GM13976 (cell line): ENCODE measurements at regions not wholly inside any gene's neighbourhood (a gene's known extent, or its start where the extent isn't known, plus 50 kb on each side); places are given as distances from the start of the nearest gene placed in this dataset.

ENCODE experiments used
- DNase-seq: peaks from one replicate; pipeline ENCODE4 v3.0.0; 2012; ENCODE audit warnings: low spot score
- CTCF ChIP-seq: IDR thresholded peaks from 2 replicates; pipeline ENCODE4 v1.5.1; 2012; ENCODE audit warnings: borderline replicate concordance, mild to moderate bottlenecking; ENCODE audit not compliant: insufficient read depth; ENCODE audit errors: extremely low read depth, missing control alignments, control extremely low read depth
- in situ Hi-C: fragments of 300-500 bp; cut with MboI; formaldehyde crosslinking; loops from one replicate; pipeline ENCODE4 v1.12.0; 2022; ENCODE audit warnings: low sequenced_read_pairs, mixed read lengths, inconsistent platforms; ENCODE audit not compliant: unreplicated experiment

- in situ Hi-C loops, result no loop called here
- TF ChIP-seq CTCF, result no peak
- no peak for DNase-seq
Observed at GRCh38 chr2:7539077-7539476, 621.9 kb downstream of the RNF144A start.

GRCh38 chr2:7539760-7540159 lies 622.5 kb downstream of the RNF144A start:
- in situ Hi-C loops, result no loop called here
- no peak for DNase-seq
- no peak for TF ChIP-seq CTCF

GRCh38 chr2:7552825-7553570 lies 635.8 kb downstream of the RNF144A start:
- DNase-seq, result no peak
- in situ Hi-C loops, result no loop called here
- no peak for TF ChIP-seq CTCF

GRCh38 chr2:7555260-7555659 lies 638.0 kb downstream of the RNF144A start:
- in situ Hi-C loops, result no loop called here
- no peak for TF ChIP-seq CTCF
- no peak for DNase-seq

GRCh38 chr2:7557376-7557775 lies 640.2 kb downstream of the RNF144A start:
- in situ Hi-C loops, result no loop called here
- DNase-seq, result no peak
- TF ChIP-seq CTCF, result no peak

- no peak for TF ChIP-seq CTCF
- in situ Hi-C loops, result no loop called here
- DNase-seq, result no peak
Observed at GRCh38 chr2:7559791-7560190, 642.6 kb downstream of the RNF144A start.
